Tibial nerve (tissue), 4 donors: ENCODE measurements at regions not wholly inside any gene's neighbourhood (a gene's known extent, or its start where the extent isn't known, plus 50 kb on each side); places are given as distances from the start of the nearest gene placed in this dataset.

Source experiments
- DNase-seq, 2 donors: peaks; one replicate each; pipeline ENCODE4 v3.0.0-alpha.2; 2019; ENCODE audit warnings: low spot score in 2 of 2
- H3K27ac ChIP-seq, 4 donors: fragments of 200-600 bp; sonication (generic) in 3 of 4; one replicate each; pipeline ENCODE4 v1.5.1; 2017 to 2019; ENCODE audit warnings: mild to moderate bottlenecking in 1 of 4
- H3K27me3 ChIP-seq, 2 donors: fragments of 200-600 bp; sonication (generic) in 1 of 2; one replicate each; pipeline versions ENCODE4 v1.5.1 to v1.6.0; 2017 to 2019
- H3K36me3 ChIP-seq, 3 donors: fragments of 200-600 bp; sonication (generic); one replicate each; pipeline ENCODE4 v1.5.1; 2018 to 2019
- H3K4me1 ChIP-seq, 4 donors: fragments of 200-600 bp; sonication (generic) in 3 of 4; one replicate each; pipeline ENCODE4 v1.5.1; 2017 to 2019
- H3K4me3 ChIP-seq, 4 donors: fragments of 200-600 bp; sonication (generic) in 3 of 4; one replicate each; pipeline ENCODE4 v1.5.1; 2017 to 2019; ENCODE audit warnings: mild to moderate bottlenecking in 1 of 4, moderate library complexity in 1 of 4
- H3K9me3 ChIP-seq, 4 donors: fragments of 200-600 bp; sonication (generic) in 3 of 4; one replicate each; pipeline ENCODE4 v1.5.1; 2017 to 2019
- CTCF ChIP-seq, 5 experiments: fragments of 200-600 bp in 3 of 5; fragments of 450-650 bp in 2 of 5; sonication (generic) in 3 of 5; IDR thresholded peaks; one replicate each; pipeline ENCODE4 v1.5.1; 2016 to 2019; ENCODE audit warnings: antibody characterized with exemption in 5 of 5, mild to moderate bottlenecking in 3 of 5, moderate library complexity in 2 of 5
- EP300 ChIP-seq, 2 donors: sonication (generic); formaldehyde crosslinking; IDR thresholded peaks; one replicate each; pipeline ENCODE4 v1.6.1; 2017; ENCODE audit warnings: antibody characterized with exemption in 2 of 2, mild to moderate bottlenecking in 1 of 2
- POLR2A ChIP-seq, 2 donors: fragments of 450-650 bp; IDR thresholded peaks; one replicate each; pipeline ENCODE4 v1.6.1; 2017; ENCODE audit warnings: antibody characterized with exemption in 2 of 2, mild to moderate bottlenecking in 2 of 2, moderate library complexity in 2 of 2
- WGBS, 2 donors: methylation state at CpG; one replicate each; pipeline ENCODE4 v1.1.5; 2018; 5-methylcytosine and 5-hydroxymethylcytosine counted together

GRCh38 chr3:103705641-103706040 is 1270.8 kb downstream of the ZPLD1 start:
- 55 to 59% methylated on average over 2 of the region's 2 CpGs for WGBS, 2 donors
- TF ChIP-seq CTCF (IDR thresholded peaks at IDR 0.05) (no peak), POLR2A (IDR thresholded peaks at IDR 0.05) (no peak), EP300 (IDR thresholded peaks at IDR 0.05) (no peak)
- no peak for DNase-seq

GRCh38 chr3:103706671-103707070 is 1271.9 kb downstream of the ZPLD1 start:
- DNase-seq: no peak
- TF ChIP-seq CTCF (IDR thresholded peaks at IDR 0.05) (no peak), POLR2A (IDR thresholded peaks at IDR 0.05) (no peak), EP300 (IDR thresholded peaks at IDR 0.05) (no peak)
- no peak overlapping the region for H3K27ac ChIP-seq
- no peaks in the 10 kb centered on the region for H3K27me3 ChIP-seq
- no peaks in the 10 kb centered on the region for H3K9me3 ChIP-seq
- H3K4me1 ChIP-seq: no peaks in the 10 kb centered on the region
- 61 to 73% methylated on average over 1 of the region's 1 CpG for WGBS, 2 donors
- no peak overlapping the region for H3K4me3 ChIP-seq
- no peaks in the 10 kb centered on the region for H3K36me3 ChIP-seq

More at GRCh38 chr3:103705641-103706040, 1270.8 kb downstream of the ZPLD1 start:
- no peak overlapping the region for H3K27ac ChIP-seq
- H3K9me3 ChIP-seq: no peaks in the 10 kb centered on the region
- H3K4me3 ChIP-seq: no peak overlapping the region
- H3K4me1 ChIP-seq: no peaks in the 10 kb centered on the region
- no peaks in the 10 kb centered on the region for H3K36me3 ChIP-seq
- no peaks in the 10 kb centered on the region for H3K27me3 ChIP-seq

- Histone ChIP-seq H3K4me1 (no peaks in the 10 kb centered on the region), H3K27me3 (no peaks in the 10 kb centered on the region), H3K9me3 (peaks cover 0 to 4% (median 0%) of the 10 kb centered on the region in 4 donors), H3K36me3 (no peaks in the 10 kb centered on the region), H3K27ac (no peak overlapping the region), H3K4me3 (no peak overlapping the region)
- DNase-seq: no peak
- TF ChIP-seq POLR2A (IDR thresholded peaks at IDR 0.05): no peak
- no peak for TF ChIP-seq CTCF (IDR thresholded peaks at IDR 0.05)
- TF ChIP-seq EP300 (IDR thresholded peaks at IDR 0.05): no peak
- WGBS, 2 donors: 86 to 94% methylated on average over 5 of the region's 5 CpGs
Measured at GRCh38 chr3:103711670-103712069, 1276.9 kb downstream of the ZPLD1 start.

GRCh38 chr3:103712320-103713008 is 1277.6 kb downstream of the ZPLD1 start:
- Histone ChIP-seq H3K27ac (no peak overlapping the region), H3K4me1 (no peaks in the 10 kb centered on the region), H3K36me3 (no peaks in the 10 kb centered on the region), H3K9me3 (peaks cover 0 to 4% (median 0%) of the 10 kb centered on the region in 4 donors), H3K27me3 (no peaks in the 10 kb centered on the region), H3K4me3 (no peak overlapping the region)
- WGBS, 2 donors: 65 to 75% methylated on average over 1 of the region's 1 CpG
- no peak for TF ChIP-seq POLR2A (IDR thresholded peaks at IDR 0.05)
- no peak for TF ChIP-seq EP300 (IDR thresholded peaks at IDR 0.05)
- TF ChIP-seq CTCF (IDR thresholded peaks at IDR 0.05): no peak
- DNase-seq: no peak

- Histone ChIP-seq H3K9me3 (no peaks in the 10 kb centered on the region), H3K27me3 (no peaks in the 10 kb centered on the region), H3K27ac (no peak overlapping the region), H3K36me3 (no peaks in the 10 kb centered on the region), H3K4me3 (no peak overlapping the region), H3K4me1 (no peaks in the 10 kb centered on the region)
- 65 to 73% methylated on average over 3 of the region's 3 CpGs for WGBS, 2 donors
- TF ChIP-seq POLR2A (IDR thresholded peaks at IDR 0.05) (no peak), EP300 (IDR thresholded peaks at IDR 0.05) (no peak), CTCF (IDR thresholded peaks at IDR 0.05) (no peak)
- no peak for DNase-seq
Measured at GRCh38 chr3:103729547-103729946, 1294.7 kb downstream of the ZPLD1 start.
